ENCODE measurements at regions not wholly inside any gene's neighbourhood (a gene's known extent, or its start where the extent isn't known, plus 50 kb on each side); places are given as distances from the start of the nearest gene placed in this dataset.

DNA sequence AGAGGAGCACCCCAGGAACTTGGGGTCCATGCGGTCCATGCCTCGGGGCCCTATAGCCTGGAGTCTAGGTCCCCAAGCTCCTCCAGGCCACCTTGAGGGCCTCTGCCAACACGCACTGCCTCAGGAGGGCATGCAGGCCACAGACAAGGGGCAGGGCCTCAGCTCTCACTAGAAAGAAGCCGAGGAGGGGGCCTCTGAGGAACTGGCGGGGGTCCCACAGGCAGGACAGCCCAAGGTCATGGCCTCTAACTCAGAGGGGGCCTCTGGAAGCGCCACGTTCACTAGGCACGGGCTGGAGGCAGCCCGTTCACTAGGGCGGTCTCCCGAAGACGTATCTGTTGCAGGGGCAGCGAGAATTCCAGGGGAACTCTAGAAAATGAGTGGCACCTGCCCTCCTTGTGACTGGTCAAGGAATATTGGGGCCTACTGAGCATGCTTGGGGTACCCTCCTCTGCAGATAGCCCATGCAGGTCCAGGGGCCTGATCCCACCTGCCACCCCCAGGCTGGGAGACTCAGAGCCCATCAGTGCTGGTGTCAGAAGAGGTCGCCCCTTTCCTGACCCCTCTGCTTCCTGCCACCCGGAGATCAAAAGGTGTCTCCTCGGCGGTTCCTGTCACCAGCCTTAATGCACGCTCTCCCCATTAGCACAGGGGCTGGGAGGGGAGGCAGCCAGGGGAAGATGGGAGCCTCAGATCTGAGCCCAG is 86.7 kb upstream of the RET start:
- TF ChIP-seq, protein P1, sequence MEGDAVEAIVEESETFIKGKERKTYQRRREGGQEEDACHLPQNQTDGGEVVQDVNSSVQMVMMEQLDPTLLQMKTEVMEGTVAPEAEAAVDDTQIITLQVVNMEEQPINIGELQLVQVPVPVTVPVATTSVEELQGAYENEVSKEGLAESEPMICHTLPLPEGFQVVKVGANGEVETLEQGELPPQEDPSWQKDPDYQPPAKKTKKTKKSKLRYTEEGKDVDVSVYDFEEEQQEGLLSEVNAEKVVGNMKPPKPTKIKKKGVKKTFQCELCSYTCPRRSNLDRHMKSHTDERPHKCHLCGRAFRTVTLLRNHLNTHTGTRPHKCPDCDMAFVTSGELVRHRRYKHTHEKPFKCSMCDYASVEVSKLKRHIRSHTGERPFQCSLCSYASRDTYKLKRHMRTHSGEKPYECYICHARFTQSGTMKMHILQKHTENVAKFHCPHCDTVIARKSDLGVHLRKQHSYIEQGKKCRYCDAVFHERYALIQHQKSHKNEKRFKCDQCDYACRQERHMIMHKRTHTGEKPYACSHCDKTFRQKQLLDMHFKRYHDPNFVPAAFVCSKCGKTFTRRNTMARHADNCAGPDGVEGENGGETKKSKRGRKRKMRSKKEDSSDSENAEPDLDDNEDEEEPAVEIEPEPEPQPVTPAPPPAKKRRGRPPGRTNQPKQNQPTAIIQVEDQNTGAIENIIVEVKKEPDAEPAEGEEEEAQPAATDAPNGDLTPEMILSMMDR (conservative IDR thresholded peaks at IDR 0.05 in 1 of 2, IDR thresholded peaks at IDR 0.05 in 1 of 2; ENCODE audit: low read depth in 1 of 2, low read length in 2 of 2): no peak
- no peak for TF ChIP-seq EZH2 (IDR thresholded peaks at IDR 0.05; ENCODE audit: low read length, missing control alignments)
